Skeletal muscle satellite cell (primary cell): ENCODE measurements at regions not wholly inside any gene's neighbourhood (a gene's known extent, or its start where the extent isn't known, plus 50 kb on each side); places are given as distances from the start of the nearest gene placed in this dataset.

Experiments
- H3K27me3 ChIP-seq: 2 replicates; pipeline ENCODE4 v1.7.0; 2013; ENCODE audit warnings: low read length; ENCODE audit not compliant: control insufficient read depth, insufficient read depth
- H3K36me3 ChIP-seq: 2 replicates; pipeline ENCODE4 v1.7.0; 2013; ENCODE audit warnings: mild to moderate bottlenecking, control low read depth, low read length; ENCODE audit not compliant: insufficient read depth
- H3K4me1 ChIP-seq: 2 replicates; pipeline ENCODE4 v1.7.0; 2013; ENCODE audit warnings: low read length; ENCODE audit not compliant: control insufficient read depth, insufficient read depth
- H3K4me2 ChIP-seq: 2 replicates; pipeline ENCODE4 v1.7.0; 2013; ENCODE audit warnings: mild to moderate bottlenecking, low read length
- H3K4me3 ChIP-seq: 2 replicates; pipeline ENCODE4 v1.7.0; 2013; ENCODE audit warnings: low read length
- H3K9ac ChIP-seq: 2 replicates; pipeline ENCODE4 v1.7.0; 2013; ENCODE audit warnings: mild to moderate bottlenecking, low read depth, low read length, moderate library complexity
- H3K9me3 ChIP-seq: replicated peaks from 2 replicates; pipeline ENCODE4 v1.7.0; 2013; ENCODE audit warnings: mild to moderate bottlenecking, control low read depth, low read length

GRCh38 chr2:11998626-11999378 lies 252.4 kb downstream of the LPIN1 start:
- H3K9ac ChIP-seq: peak overlapping the region; percentile 44
- H3K4me2 ChIP-seq: peak overlapping the region; percentile 41
- H3K27me3 ChIP-seq: no peaks in the 10 kb centered on the region
- H3K9me3 ChIP-seq: no peaks in the 10 kb centered on the region
- peaks cover 35% of the 10 kb centered on the region for H3K4me1 ChIP-seq
- H3K4me3 ChIP-seq: peak overlapping the region; percentile 18
- no peaks in the 10 kb centered on the region for H3K36me3 ChIP-seq

GRCh38 chr2:12001621-12002020 lies 255.2 kb downstream of the LPIN1 start:
- H3K4me1 ChIP-seq: peaks cover 20% of the 10 kb centered on the region
- H3K36me3 ChIP-seq: no peaks in the 10 kb centered on the region
- no peaks in the 10 kb centered on the region for H3K9me3 ChIP-seq
- no peak overlapping the region for H3K4me2 ChIP-seq
- no peak overlapping the region for H3K4me3 ChIP-seq
- H3K27me3 ChIP-seq: no peaks in the 10 kb centered on the region
- no peak overlapping the region for H3K9ac ChIP-seq

GRCh38 chr2:12002215-12002614 lies 255.8 kb downstream of the LPIN1 start:
- H3K9ac ChIP-seq: no peak overlapping the region
- H3K9me3 ChIP-seq: no peaks in the 10 kb centered on the region
- no peaks in the 10 kb centered on the region for H3K27me3 ChIP-seq
- H3K4me3 ChIP-seq: no peak overlapping the region
- no peak overlapping the region for H3K4me2 ChIP-seq
- H3K36me3 ChIP-seq: no peaks in the 10 kb centered on the region
- peaks cover 24% of the 10 kb centered on the region for H3K4me1 ChIP-seq

GRCh38 chr2:12004713-12005112 lies 258.3 kb downstream of the LPIN1 start:
- no peaks in the 10 kb centered on the region for H3K27me3 ChIP-seq
- H3K4me2 ChIP-seq: no peak overlapping the region
- no peak overlapping the region for H3K4me3 ChIP-seq
- H3K4me1 ChIP-seq: peaks cover 19% of the 10 kb centered on the region
- no peak overlapping the region for H3K9ac ChIP-seq
- H3K36me3 ChIP-seq: no peaks in the 10 kb centered on the region
- no peaks in the 10 kb centered on the region for H3K9me3 ChIP-seq

GRCh38 chr2:12005886-12006681 lies 259.7 kb downstream of the LPIN1 start:
- no peaks in the 10 kb centered on the region for H3K36me3 ChIP-seq
- no peaks in the 10 kb centered on the region for H3K27me3 ChIP-seq
- no peak overlapping the region for H3K4me2 ChIP-seq
- H3K4me3 ChIP-seq: no peak overlapping the region
- no peak overlapping the region for H3K9ac ChIP-seq
- peaks cover 20% of the 10 kb centered on the region for H3K4me1 ChIP-seq
- H3K9me3 ChIP-seq: no peaks in the 10 kb centered on the region

GRCh38 chr2:12006850-12007249 lies 260.4 kb downstream of the LPIN1 start:
- H3K4me2 ChIP-seq: no peak overlapping the region
- peaks cover 20% of the 10 kb centered on the region for H3K4me1 ChIP-seq
- H3K27me3 ChIP-seq: no peaks in the 10 kb centered on the region
- H3K9ac ChIP-seq: no peak overlapping the region
- no peaks in the 10 kb centered on the region for H3K36me3 ChIP-seq
- H3K4me3 ChIP-seq: no peak overlapping the region
- no peaks in the 10 kb centered on the region for H3K9me3 ChIP-seq

- Histone ChIP-seq H3K9ac (no peak overlapping the region), H3K4me1 (peaks cover 20% of the 10 kb centered on the region), H3K36me3 (no peaks in the 10 kb centered on the region), H3K4me2 (no peak overlapping the region), H3K27me3 (no peaks in the 10 kb centered on the region), H3K4me3 (no peak overlapping the region), H3K9me3 (no peaks in the 10 kb centered on the region)
Measured at GRCh38 chr2:12007282-12007681, 260.9 kb downstream of the LPIN1 start.

GRCh38 chr2:12008425-12009061 lies 262.1 kb downstream of the LPIN1 start:
- no peak overlapping the region for H3K9ac ChIP-seq
- no peaks in the 10 kb centered on the region for H3K27me3 ChIP-seq
- peak overlapping the region; percentile 12 for H3K4me2 ChIP-seq
- H3K9me3 ChIP-seq: no peaks in the 10 kb centered on the region
- H3K4me1 ChIP-seq: peaks cover 21% of the 10 kb centered on the region
- H3K36me3 ChIP-seq: no peaks in the 10 kb centered on the region
- no peak overlapping the region for H3K4me3 ChIP-seq

GRCh38 chr2:12009323-12009905 lies 263.0 kb downstream of the LPIN1 start:
- peaks cover 27% of the 10 kb centered on the region for H3K4me1 ChIP-seq
- H3K4me2 ChIP-seq: no peak overlapping the region

GRCh38 chr2:12010059-12010458 lies 263.6 kb downstream of the LPIN1 start:
- Histone ChIP-seq H3K4me3 (no peak overlapping the region), H3K9ac (no peak overlapping the region), H3K9me3 (no peaks in the 10 kb centered on the region), H3K4me1 (peaks cover 33% of the 10 kb centered on the region), H3K36me3 (no peaks in the 10 kb centered on the region), H3K4me2 (no peak overlapping the region), H3K27me3 (no peaks in the 10 kb centered on the region)

More at GRCh38 chr2:12009323-12009905, 263.0 kb downstream of the LPIN1 start:
- Histone ChIP-seq H3K36me3 (no peaks in the 10 kb centered on the region), H3K27me3 (no peaks in the 10 kb centered on the region), H3K9me3 (no peaks in the 10 kb centered on the region), H3K9ac (no peak overlapping the region), H3K4me3 (no peak overlapping the region)

GRCh38 chr2:12010779-12011178 lies 264.3 kb downstream of the LPIN1 start:
- Histone ChIP-seq H3K9me3 (no peaks in the 10 kb centered on the region), H3K4me3 (no peak overlapping the region), H3K27me3 (no peaks in the 10 kb centered on the region), H3K9ac (no peak overlapping the region), H3K36me3 (no peaks in the 10 kb centered on the region), H3K4me2 (no peak overlapping the region), H3K4me1 (peaks cover 33% of the 10 kb centered on the region)
